Right atrium auricular region (tissue), 2 donors: ENCODE measurements at regions not wholly inside any gene's neighbourhood (a gene's known extent, or its start where the extent isn't known, plus 50 kb on each side); places are given as distances from the start of the nearest gene placed in this dataset.

Experiments used
- DNase-seq: peaks from one replicate; pipeline ENCODE4 v3.0.0-alpha.2; 2019; ENCODE audit warnings: low spot score
- H3K27ac ChIP-seq, 2 donors: fragments of 200-600 bp; sonication (generic); 1 replicate in 1 of 2; 2 replicates in 1 of 2; pipeline ENCODE4 v1.5.1; 2016 to 2019
- H3K27me3 ChIP-seq, 2 donors: fragments of 200-600 bp; sonication (generic); one replicate each; pipeline versions ENCODE4 v1.5.1 to v1.6.0; 2017 to 2019
- H3K36me3 ChIP-seq: fragments of 200-600 bp; sonication (generic); one replicate; pipeline ENCODE4 v1.5.1; 2016
- H3K4me1 ChIP-seq, 2 donors: fragments of 200-600 bp; sonication (generic); one replicate each; pipeline versions ENCODE4 v1.5.1 to v1.6.0; 2017 to 2019
- H3K4me3 ChIP-seq, 2 donors: fragments of 200-600 bp; sonication (generic); 1 replicate in 1 of 2; 2 replicates in 1 of 2; pipeline ENCODE4 v1.5.1; 2017 to 2019; ENCODE audit warnings: mild to moderate bottlenecking in 1 of 2, moderate library complexity in 1 of 2
- H3K9me3 ChIP-seq, 2 donors: fragments of 200-600 bp; sonication (generic); one replicate each; pipeline ENCODE4 v1.5.1; 2019
- TF ChIP-seq, protein P1 (sequence below), 2 donors: fragments of 200-600 bp; sonication (generic); IDR thresholded peaks; one replicate each; pipeline ENCODE4 v1.5.1; 2019; ENCODE audit warnings: antibody characterized with exemption in 2 of 2

DNA sequence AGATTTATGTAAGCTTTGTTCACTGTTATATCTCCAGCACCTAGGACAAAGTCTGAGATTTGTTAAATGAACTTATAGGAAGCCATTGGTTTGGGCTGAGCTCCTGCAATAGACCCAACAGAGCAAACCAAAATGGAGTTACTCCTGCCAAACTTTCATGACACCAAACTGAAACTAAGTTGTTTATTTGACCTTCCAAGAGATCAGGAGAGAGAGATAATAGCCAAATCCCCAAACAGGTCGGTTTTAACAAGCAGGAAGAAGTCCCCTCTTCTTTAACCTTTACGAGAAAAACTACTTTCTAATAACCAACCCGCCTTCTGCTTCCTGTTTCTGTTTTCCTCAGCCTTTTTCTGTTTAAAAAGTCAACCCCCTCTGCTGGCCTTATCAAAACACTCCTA, 54.9 kb upstream of the ATP12A start:
- H3K27ac ChIP-seq: no peak overlapping the region
- no peak for DNase-seq
- H3K4me3 ChIP-seq: no peak overlapping the region
- no peaks in the 10 kb centered on the region for H3K36me3 ChIP-seq
- H3K4me1 ChIP-seq: no peaks in the 10 kb centered on the region
- H3K27me3 ChIP-seq: no peaks in the 10 kb centered on the region
- TF ChIP-seq, protein P1, sequence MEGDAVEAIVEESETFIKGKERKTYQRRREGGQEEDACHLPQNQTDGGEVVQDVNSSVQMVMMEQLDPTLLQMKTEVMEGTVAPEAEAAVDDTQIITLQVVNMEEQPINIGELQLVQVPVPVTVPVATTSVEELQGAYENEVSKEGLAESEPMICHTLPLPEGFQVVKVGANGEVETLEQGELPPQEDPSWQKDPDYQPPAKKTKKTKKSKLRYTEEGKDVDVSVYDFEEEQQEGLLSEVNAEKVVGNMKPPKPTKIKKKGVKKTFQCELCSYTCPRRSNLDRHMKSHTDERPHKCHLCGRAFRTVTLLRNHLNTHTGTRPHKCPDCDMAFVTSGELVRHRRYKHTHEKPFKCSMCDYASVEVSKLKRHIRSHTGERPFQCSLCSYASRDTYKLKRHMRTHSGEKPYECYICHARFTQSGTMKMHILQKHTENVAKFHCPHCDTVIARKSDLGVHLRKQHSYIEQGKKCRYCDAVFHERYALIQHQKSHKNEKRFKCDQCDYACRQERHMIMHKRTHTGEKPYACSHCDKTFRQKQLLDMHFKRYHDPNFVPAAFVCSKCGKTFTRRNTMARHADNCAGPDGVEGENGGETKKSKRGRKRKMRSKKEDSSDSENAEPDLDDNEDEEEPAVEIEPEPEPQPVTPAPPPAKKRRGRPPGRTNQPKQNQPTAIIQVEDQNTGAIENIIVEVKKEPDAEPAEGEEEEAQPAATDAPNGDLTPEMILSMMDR (IDR thresholded peaks at IDR 0.05): no peak
- H3K9me3 ChIP-seq: no peaks in the 10 kb centered on the region

DNA sequence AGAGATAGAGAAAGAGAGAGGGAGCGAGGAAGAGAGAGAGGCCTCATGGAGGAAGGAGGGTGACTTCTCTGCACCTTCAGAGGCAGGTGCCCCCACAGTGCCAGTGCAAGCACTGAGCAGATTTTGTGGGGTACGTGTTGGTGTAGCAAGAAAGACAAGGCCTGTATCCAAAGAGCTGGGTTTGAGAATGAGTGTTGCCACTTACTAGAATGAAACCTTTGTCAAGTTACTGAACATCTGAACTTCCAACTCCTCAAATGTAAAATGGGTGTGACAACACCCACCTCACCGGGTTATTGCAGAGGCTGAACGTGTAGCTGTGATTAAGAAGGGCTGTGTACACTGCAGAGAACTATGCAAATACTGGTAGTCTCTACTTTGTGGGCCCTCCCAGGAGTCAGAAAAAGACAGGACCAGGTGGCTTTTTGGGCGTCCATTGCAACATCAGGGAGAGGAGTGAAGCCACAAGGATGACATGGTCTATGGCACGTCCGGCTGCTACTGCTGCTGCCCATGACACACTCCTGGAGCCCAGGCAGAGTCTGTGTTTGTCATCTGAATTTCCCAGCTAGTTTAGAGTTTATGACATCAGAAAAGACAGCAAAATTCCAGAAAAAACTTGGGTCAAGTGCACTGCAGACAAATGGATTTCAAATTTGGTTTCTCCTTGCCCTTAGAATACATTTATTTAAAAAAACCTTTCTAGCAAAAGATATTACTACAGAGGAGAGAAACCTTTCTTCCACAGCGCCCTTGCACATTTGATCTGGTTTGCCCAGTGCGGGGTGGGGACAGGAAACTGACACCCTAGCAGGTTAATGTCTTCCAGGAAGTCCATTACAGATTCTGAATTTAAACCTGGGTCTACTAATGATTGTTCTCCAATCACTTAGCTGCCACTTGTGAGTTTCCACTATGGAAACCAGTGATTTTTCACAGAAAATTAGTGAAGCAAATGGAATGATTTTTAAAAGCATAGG, 54.0 kb upstream of the ATP12A start:
- no peaks in the 10 kb centered on the region for H3K36me3 ChIP-seq
- H3K9me3 ChIP-seq: no peaks in the 10 kb centered on the region
- no peaks in the 10 kb centered on the region for H3K27me3 ChIP-seq
- no peak overlapping the region for H3K4me3 ChIP-seq
- DNase-seq: no peak
- TF ChIP-seq, protein P1 (IDR thresholded peaks at IDR 0.05): no peak
- H3K27ac ChIP-seq: no peak overlapping the region
- no peaks in the 10 kb centered on the region for H3K4me1 ChIP-seq

- no peak overlapping the region for H3K4me3 ChIP-seq
- H3K9me3 ChIP-seq: no peaks in the 10 kb centered on the region
- DNase-seq: no peak
- H3K27ac ChIP-seq: no peak overlapping the region
- H3K36me3 ChIP-seq: no peaks in the 10 kb centered on the region
- no peaks in the 10 kb centered on the region for H3K27me3 ChIP-seq
- TF ChIP-seq, protein P1 (IDR thresholded peaks at IDR 0.05): peak in 1 of 2 donors; percentile 49
- H3K4me1 ChIP-seq: no peaks in the 10 kb centered on the region
Measured at GRCh38 chr13:24627090-24627714, 53.0 kb upstream of the ATP12A start.

- H3K27me3 ChIP-seq: no peaks in the 10 kb centered on the region
- no peak for DNase-seq
Measured at GRCh38 chr13:24627946-24628345, 52.3 kb upstream of the ATP12A start.

DNA sequence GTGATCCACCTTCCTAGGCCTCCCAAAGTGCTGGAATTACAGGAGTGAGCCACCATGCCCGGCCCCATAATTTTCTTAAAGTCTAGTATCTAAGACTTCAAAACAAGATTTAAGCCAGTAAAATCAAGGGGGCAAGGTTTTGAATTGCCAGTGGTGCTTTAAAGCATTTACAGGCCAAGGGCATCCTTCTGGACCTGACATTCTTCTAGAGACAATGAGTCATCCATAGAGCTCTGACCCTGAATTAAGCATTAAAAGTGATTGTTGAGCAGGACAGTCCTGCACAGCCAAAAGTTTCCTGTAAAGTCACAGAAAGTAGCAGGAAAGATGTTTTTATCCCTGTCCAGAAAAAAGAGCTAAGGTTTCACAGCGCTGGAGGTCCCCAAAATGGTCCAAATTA, 50.9 kb upstream of the ATP12A start:
- H3K36me3 ChIP-seq: no peaks in the 10 kb centered on the region
- DNase-seq: no peak
- H3K9me3 ChIP-seq: no peaks in the 10 kb centered on the region
- no peaks in the 10 kb centered on the region for H3K4me1 ChIP-seq
- TF ChIP-seq, protein P1 (IDR thresholded peaks at IDR 0.05): no peak
- H3K27ac ChIP-seq: no peak overlapping the region
- H3K4me3 ChIP-seq: no peak overlapping the region
- no peaks in the 10 kb centered on the region for H3K27me3 ChIP-seq

More at GRCh38 chr13:24627946-24628345, 52.3 kb upstream of the ATP12A start:
- Histone ChIP-seq H3K36me3 (no peaks in the 10 kb centered on the region), H3K27ac (no peak overlapping the region), H3K4me1 (no peaks in the 10 kb centered on the region), H3K4me3 (no peak overlapping the region), H3K9me3 (no peaks in the 10 kb centered on the region)
- TF ChIP-seq, protein P1 (IDR thresholded peaks at IDR 0.05): no peak
